Cerebellar nuclear complex (tissue), 1 donor: ENCODE measurements at regions not wholly inside any gene's neighbourhood (a gene's known extent, or its start where the extent isn't known, plus 50 kb on each side); places are given as distances from the start of the nearest gene placed in this dataset.

Experiments
- DNase-seq, 2 experiments: peaks; one replicate each; lab custom pipeline; 2025; lab: John Stamatoyannopoulos, UW

DNA sequence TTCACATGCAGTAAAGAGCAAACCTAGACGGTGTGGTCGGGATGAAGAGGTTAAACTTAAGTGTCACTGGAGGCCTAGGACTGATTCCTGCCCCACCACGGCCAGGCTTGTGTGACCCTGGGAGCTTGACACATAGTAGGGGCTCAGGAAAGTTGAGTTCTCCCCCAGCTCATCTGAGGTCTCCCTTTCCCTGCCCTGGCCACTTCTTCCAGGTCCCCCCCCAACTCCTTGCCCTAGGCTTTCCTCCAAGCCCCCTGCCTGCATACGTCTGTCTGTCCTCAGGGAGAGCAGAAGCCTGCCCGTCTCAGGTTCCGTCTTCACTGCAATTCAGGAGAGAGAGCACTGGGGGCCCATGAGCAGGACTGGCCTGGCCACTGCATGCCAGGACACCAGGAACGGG, 225.8 kb downstream of the PTPRU start:
- DNase-seq: no peak

GRCh38 chr1:29461115-29461739, 224.9 kb downstream of the PTPRU start:
- DNase-seq: no peak

DNA sequence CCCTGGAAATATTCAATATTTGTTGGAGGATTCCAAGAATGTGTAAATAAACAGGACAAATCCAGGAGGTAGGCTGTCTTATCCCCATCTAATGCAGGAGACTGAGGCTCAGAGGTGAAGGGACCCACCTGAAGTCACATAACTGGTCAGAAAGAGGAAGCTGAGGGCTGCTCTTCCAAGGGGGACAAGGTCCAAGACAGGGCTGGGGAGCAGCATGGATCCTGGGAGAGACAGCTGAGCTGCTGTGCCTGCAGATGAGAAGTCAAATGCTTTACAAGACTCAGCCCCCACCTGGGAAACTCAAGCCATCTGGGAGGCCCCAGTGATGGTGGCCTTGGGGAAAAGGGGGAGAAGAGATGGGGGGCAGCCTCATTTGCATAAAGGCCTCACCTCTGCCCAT, 224.4 kb downstream of the PTPRU start:
- DNase-seq: no peak

DNA sequence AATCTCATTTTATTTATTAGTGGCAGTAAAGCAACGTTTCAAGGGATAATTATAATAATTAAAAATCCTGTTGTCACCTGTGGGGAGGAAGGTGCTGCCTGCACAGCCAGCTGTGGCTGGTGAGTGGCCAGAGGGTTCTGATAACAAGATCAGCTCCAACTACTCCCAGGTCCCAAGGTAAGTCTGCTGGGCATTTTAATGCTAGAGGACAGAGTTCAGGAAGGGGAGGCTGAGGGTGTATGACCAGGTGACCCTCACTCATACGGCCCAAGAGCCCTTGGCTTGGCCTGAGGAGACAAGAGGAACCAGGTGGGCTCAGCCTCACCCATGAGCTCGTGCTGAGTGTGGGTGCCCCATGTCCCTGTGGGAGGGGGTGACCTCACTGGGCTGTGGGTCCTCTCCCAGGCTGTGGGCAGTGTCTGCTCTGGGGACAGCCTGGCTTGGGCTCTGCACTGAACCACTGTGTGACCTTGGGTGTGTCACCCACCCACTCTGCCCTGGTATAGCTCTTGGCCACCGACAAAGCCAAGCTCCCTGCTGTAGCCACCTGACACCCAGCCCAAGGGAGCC, 223.8 kb downstream of the PTPRU start:
- no peak for DNase-seq

GRCh38 chr1:29459620-29459945, 223.3 kb downstream of the PTPRU start:
- DNase-seq: no peak

- no peak for DNase-seq
Observed at GRCh38 chr1:29458737-29459619, 222.7 kb downstream of the PTPRU start.

DNA sequence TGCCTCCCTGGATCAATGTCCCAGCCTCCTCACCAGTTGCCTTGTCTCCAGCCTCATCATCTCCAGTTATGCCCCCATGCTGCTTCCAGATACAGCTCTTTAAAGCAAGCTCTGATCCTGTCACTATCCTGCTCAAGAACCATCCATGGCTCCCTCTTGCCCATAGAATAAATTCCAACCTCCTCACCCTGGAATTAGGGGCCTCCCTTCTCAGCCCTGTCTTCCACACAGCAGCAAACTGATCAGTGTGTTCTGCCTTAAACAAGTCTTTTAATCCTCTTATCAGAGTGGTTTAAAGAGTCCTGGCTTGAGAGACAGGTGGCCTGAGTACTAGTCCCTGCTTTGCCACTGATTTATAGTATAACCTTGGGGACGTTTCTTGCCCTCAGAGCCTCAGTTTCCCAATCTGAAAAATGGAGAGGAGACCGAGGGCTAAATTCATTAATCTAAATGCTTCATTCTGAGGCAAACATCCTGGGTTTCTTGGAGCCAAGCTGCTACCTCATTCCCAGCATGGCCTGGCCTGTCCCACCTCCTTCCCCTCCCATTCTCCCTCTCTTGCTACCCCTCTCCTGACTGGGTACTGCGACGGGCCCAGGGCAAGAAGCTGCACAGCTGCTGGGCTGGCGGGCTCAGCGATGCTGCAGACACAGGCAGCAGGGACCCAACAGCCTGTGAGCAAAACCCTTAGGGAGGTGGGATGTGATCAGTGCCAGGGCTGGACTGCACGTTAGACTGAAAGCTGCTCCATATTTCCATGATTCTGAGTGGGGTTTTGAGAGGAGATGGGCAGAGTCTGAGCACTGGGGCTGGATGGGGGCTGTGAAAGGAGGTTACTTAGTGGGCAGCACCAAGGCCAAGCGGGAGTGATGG, 221.4 kb downstream of the PTPRU start:
- DNase-seq: no peak

- no peak for DNase-seq
Observed at GRCh38 chr1:29456685-29457435, 220.5 kb downstream of the PTPRU start.

DNA sequence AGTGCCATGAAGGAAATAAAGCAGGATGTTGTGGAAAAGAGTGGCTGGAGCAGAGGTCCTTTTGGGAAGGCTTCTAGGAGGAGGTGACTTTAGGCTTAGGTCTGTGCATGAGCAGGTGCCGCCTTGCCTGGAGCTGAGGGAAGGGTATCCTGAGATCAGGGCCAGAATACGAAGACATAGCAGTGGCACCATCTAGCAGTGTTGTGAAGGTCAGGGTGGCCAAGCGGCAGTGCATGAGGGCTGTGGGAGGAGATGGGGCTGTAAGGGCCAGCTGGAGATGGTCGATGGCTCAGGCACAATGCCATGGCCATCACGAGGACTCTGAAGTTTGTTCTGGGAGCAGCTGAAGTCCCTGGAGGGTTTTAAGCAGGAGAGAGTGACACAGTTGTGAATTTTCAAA, 219.5 kb downstream of the PTPRU start:
- no peak for DNase-seq

GRCh38 chr1:29454616-29455380, 218.5 kb downstream of the PTPRU start:
- no peak for DNase-seq

GRCh38 chr1:29453502-29454240, 217.3 kb downstream of the PTPRU start:
- no peak for DNase-seq

DNA sequence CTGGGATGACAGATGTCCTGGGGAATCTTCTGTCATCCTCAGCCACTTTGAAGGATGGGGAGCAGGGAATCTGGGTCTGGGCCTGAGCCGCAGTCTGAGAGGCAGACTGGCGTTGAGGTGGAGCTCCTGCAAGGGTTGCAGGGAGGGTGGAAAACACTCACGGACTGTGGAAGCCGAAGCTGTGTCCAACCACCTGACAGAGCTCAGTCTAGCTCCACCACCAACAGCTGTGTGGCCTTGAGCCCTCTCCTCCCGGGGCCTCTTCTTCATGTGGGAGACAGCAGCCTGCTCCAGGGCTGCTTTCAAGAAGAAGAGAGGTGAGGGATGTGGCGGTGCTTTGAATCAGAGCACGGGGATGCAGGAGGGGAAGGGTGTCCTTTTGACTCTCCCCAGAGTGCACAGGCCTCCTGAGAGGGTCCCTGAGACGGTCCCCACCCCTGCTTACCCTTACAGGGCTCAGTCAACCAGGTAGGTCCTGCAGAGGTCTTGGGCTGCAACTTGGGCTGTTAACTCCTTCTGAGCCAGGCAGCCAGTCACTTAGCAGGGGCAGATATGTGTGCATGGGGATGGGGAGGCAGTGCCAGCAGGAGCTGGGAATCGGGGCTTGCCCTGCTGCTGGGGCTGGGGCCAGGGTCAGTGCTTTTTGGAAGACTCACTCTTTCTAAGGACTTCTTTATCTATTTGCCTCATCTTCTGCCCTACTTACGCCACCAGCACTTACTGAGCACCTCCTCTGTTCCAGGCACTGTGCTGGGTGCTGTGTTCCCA, 216.3 kb downstream of the PTPRU start:
- no peak for DNase-seq

DNA sequence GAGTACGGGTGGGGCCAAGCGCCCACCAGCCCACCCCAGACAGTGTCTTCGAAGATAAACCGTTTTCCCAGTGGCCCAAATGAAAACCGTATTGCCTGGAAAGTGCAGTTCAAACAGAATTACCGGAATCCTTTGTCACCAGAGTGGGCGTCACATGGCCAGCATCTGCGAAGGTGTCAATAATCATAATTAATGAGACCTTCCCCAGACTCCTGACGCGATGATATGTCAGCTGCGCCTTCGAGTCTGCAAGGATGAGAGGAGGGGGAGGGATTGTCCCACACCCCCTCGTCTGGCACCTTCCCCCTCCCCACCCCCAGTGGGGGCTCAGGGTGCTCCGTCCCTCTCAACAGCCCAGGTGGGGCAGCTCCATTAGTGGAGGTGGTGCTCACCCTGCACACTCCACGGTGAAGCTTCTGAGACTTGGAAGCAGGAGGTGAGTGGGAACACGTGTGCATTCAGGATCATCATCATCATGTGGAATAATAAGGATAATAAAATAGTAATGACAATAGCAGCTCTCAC, 215.1 kb downstream of the PTPRU start:
- DNase-seq: no peak

- no peak for DNase-seq
Observed at GRCh38 chr1:29450591-29450990, 214.3 kb downstream of the PTPRU start.

GRCh38 chr1:29448456-29449235, 212.3 kb downstream of the PTPRU start:
- no peak for DNase-seq

DNA sequence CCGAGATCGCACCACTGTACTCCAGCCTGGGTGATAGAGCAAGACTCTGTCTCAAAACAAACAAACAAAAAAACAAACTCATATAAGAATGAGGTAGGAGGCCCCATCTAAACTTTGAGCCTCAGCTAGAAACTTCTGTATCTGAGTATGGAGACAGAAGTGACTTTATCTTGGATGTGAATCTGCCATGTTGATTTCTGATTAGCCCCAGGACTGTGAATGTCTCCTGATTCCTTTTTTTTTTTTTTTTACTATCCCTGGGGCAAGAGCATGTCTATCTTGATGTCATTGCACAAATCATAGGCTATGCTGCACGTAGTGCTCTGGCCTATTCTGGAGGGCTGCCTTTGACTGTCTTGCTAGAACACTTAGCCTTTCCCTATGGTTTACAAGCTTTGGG, 211.0 kb downstream of the PTPRU start:
- no peak for DNase-seq

- no peak for DNase-seq
Observed at GRCh38 chr1:29444782-29445729, 208.7 kb downstream of the PTPRU start.
